Mesodermal cell (in vitro differentiated cells): ENCODE measurements at regions not wholly inside any gene's neighbourhood (a gene's known extent, or its start where the extent isn't known, plus 50 kb on each side); places are given as distances from the start of the nearest gene placed in this dataset.

Source experiments
- H3K27ac ChIP-seq: 2 replicates; pipeline ENCODE4 v1.7.0; 2013; ENCODE audit warnings: mild to moderate bottlenecking, low read depth, low read length, moderate library complexity; ENCODE audit not compliant: severe bottlenecking
- H3K36me3 ChIP-seq: 2 replicates; pipeline ENCODE4 v1.7.1; 2013; ENCODE audit warnings: mild to moderate bottlenecking, low read length, moderate library complexity; ENCODE audit not compliant: control insufficient read depth, insufficient read depth
- H3K4me1 ChIP-seq: one replicate; pipeline ENCODE4 v1.7.1; 2013; ENCODE audit warnings: mild to moderate bottlenecking, low read length; ENCODE audit not compliant: insufficient read depth, control insufficient read depth, poor library complexity, severe bottlenecking
- H3K4me3 ChIP-seq: 2 replicates; pipeline ENCODE4 v1.7.0; 2013; ENCODE audit warnings: low read length, control low read depth, mild to moderate bottlenecking; ENCODE audit not compliant: insufficient read depth, poor library complexity, severe bottlenecking; ENCODE audit errors: extremely low read depth
- H3K9me3 ChIP-seq: 2 replicates; pipeline ENCODE4 v1.7.1; 2013; ENCODE audit warnings: mild to moderate bottlenecking, low read length, moderate library complexity; ENCODE audit not compliant: control insufficient read depth
- WGBS, 2 experiments: methylation state at CpG; one replicate each; pipeline ENCODE4 v1.1.5; 2013; ENCODE audit warnings: missing lambda C conversion rate in 2 of 2; ENCODE audit not compliant: insufficient coverage in 2 of 2; 5-methylcytosine and 5-hydroxymethylcytosine counted together

- Histone ChIP-seq H3K4me1 (no peaks in the 10 kb centered on the region), H3K9me3 (peaks cover 7% of the 10 kb centered on the region), H3K4me3 (no peak overlapping the region), H3K27ac (no peak overlapping the region), H3K36me3 (no peaks in the 10 kb centered on the region)
- 80 to 100% methylated on average over 1 to 2 of the region's 3 CpGs for WGBS, 2 experiments
Measured at GRCh38 chr5:31078956-31079355, 114.5 kb upstream of the CDH6 start.

- Histone ChIP-seq H3K4me1 (no peaks in the 10 kb centered on the region), H3K27ac (no peak overlapping the region), H3K9me3 (peaks cover 7% of the 10 kb centered on the region), H3K4me3 (no peak overlapping the region), H3K36me3 (no peaks in the 10 kb centered on the region)
- WGBS, 2 experiments, result 90 to 96% methylated on average over 3 to 5 of the region's 6 CpGs
Measured at GRCh38 chr5:31075981-31076380, 117.5 kb upstream of the CDH6 start.

GRCh38 chr5:31068287-31068686 lies 125.2 kb upstream of the CDH6 start:
- H3K4me1 ChIP-seq, result no peaks in the 10 kb centered on the region
- 93 to 100% methylated on average over 1 of the region's 1 CpG for WGBS, 2 experiments
- H3K27ac ChIP-seq, result no peak overlapping the region
- H3K4me3 ChIP-seq, result no peak overlapping the region
- no peaks in the 10 kb centered on the region for H3K36me3 ChIP-seq
- no peaks in the 10 kb centered on the region for H3K9me3 ChIP-seq

- Histone ChIP-seq H3K4me1 (no peaks in the 10 kb centered on the region), H3K4me3 (no peak overlapping the region), H3K36me3 (no peaks in the 10 kb centered on the region), H3K9me3 (no peaks in the 10 kb centered on the region), H3K27ac (no peak overlapping the region)
- 84 to 93% methylated on average over 2 of the region's 5 CpGs for WGBS, 2 experiments
Measured at GRCh38 chr5:31066655-31067328, 126.7 kb upstream of the CDH6 start.

GRCh38 chr5:31064215-31064614 lies 129.3 kb upstream of the CDH6 start:
- no peak overlapping the region for H3K4me3 ChIP-seq
- no peaks in the 10 kb centered on the region for H3K36me3 ChIP-seq
- no peaks in the 10 kb centered on the region for H3K9me3 ChIP-seq
- WGBS, 2 experiments, result 81 to 93% methylated on average over 3 of the region's 3 CpGs
- no peaks in the 10 kb centered on the region for H3K4me1 ChIP-seq
- H3K27ac ChIP-seq, result no peak overlapping the region

- Histone ChIP-seq H3K4me3 (no peak overlapping the region), H3K27ac (no peak overlapping the region), H3K9me3 (no peaks in the 10 kb centered on the region), H3K4me1 (no peaks in the 10 kb centered on the region), H3K36me3 (no peaks in the 10 kb centered on the region)
- WGBS, 2 experiments, result 80% methylated on average over 1 of the region's 3 CpGs; no CpG with 5 or more reads in 1 of the 2 experiments
Measured at GRCh38 chr5:31062902-31063580, 130.4 kb upstream of the CDH6 start.

- H3K4me1 ChIP-seq, result no peaks in the 10 kb centered on the region
- 100% methylated on average over 1 of the region's 2 CpGs; no CpG with 5 or more reads in 1 of the 2 experiments for WGBS, 2 experiments
- no peaks in the 10 kb centered on the region for H3K36me3 ChIP-seq
- no peaks in the 10 kb centered on the region for H3K9me3 ChIP-seq
- H3K27ac ChIP-seq, result no peak overlapping the region
- no peak overlapping the region for H3K4me3 ChIP-seq
Measured at GRCh38 chr5:31059889-31060288, 133.6 kb upstream of the CDH6 start.

- H3K27ac ChIP-seq, result no peak overlapping the region
- no peaks in the 10 kb centered on the region for H3K9me3 ChIP-seq
- no peaks in the 10 kb centered on the region for H3K4me1 ChIP-seq
- no peak overlapping the region for H3K4me3 ChIP-seq
- WGBS, 2 experiments, result 90% methylated on average over 2 of the region's 4 CpGs; no CpG with 5 or more reads in 1 of the 2 experiments
- no peaks in the 10 kb centered on the region for H3K36me3 ChIP-seq
Measured at GRCh38 chr5:31054453-31054852, 139.0 kb upstream of the CDH6 start.

- H3K27ac ChIP-seq, result no peak overlapping the region
- H3K4me1 ChIP-seq, result no peaks in the 10 kb centered on the region
- H3K36me3 ChIP-seq, result no peaks in the 10 kb centered on the region
- H3K4me3 ChIP-seq, result no peak overlapping the region
- 87 to 97% methylated on average over 6 of the region's 7 CpGs for WGBS, 2 experiments
- no peaks in the 10 kb centered on the region for H3K9me3 ChIP-seq
Measured at GRCh38 chr5:31052937-31053658, 140.4 kb upstream of the CDH6 start.

- H3K27ac ChIP-seq, result no peak overlapping the region
- WGBS, 2 experiments, result 83 to 100% methylated on average over 3 of the region's 4 CpGs
Measured at GRCh38 chr5:31051316-31051715, 142.2 kb upstream of the CDH6 start.

More at GRCh38 chr5:31051316-31051715, 142.2 kb upstream of the CDH6 start:
- no peaks in the 10 kb centered on the region for H3K4me1 ChIP-seq
- H3K9me3 ChIP-seq, result no peaks in the 10 kb centered on the region
- no peaks in the 10 kb centered on the region for H3K36me3 ChIP-seq
- H3K4me3 ChIP-seq, result no peak overlapping the region
